Vagina (tissue), 2 donors: ENCODE measurements at regions not wholly inside any gene's neighbourhood (a gene's known extent, or its start where the extent isn't known, plus 50 kb on each side); places are given as distances from the start of the nearest gene placed in this dataset.

ENCODE experiments used
- CTCF ChIP-seq, 3 experiments: fragments of 450-650 bp in 2 of 3; fragments of 200-600 bp in 1 of 3; sonication (generic) in 1 of 3; IDR thresholded peaks; one replicate each; pipeline ENCODE4 v1.5.1; 2017 to 2019; ENCODE audit warnings: antibody characterized with exemption in 3 of 3, mild to moderate bottlenecking in 2 of 3, moderate library complexity in 2 of 3
- POLR2A ChIP-seq, 2 donors: fragments of 450-650 bp; IDR thresholded peaks; one replicate each; pipeline ENCODE4 v1.6.1; 2017; ENCODE audit warnings: antibody characterized with exemption in 2 of 2, mild to moderate bottlenecking in 2 of 2, moderate library complexity in 2 of 2

- TF ChIP-seq CTCF (IDR thresholded peaks at IDR 0.05) (no peak), POLR2A (IDR thresholded peaks at IDR 0.05) (no peak)
Observed at GRCh38 chr2:150627526-150627925, 140.1 kb upstream of the RND3 start.
